Thoracic aorta (tissue), 2 donors: ENCODE measurements at regions not wholly inside any gene's neighbourhood (a gene's known extent, or its start where the extent isn't known, plus 50 kb on each side); places are given as distances from the start of the nearest gene placed in this dataset.
"Not testable (repeated sequence)": the region's sequence is repeated elsewhere in the genome, so short reads cannot be mapped to it uniquely, and the experiment has no call there.

ENCODE experiments used
- ATAC-seq: fragments of 150-250 bp; one replicate; pipeline ENCODE4 v1.8.0; 2017; ENCODE audit warnings: low read depth; ENCODE audit not compliant: insufficient number of reproducible peaks, low FRiP score
- DNase-seq: peaks from one replicate; pipeline ENCODE4 v3.0.0-alpha.2; 2020; ENCODE audit warnings: low spot score
- H3K27ac ChIP-seq, 2 donors: fragments of 200-600 bp; sonication (generic); 1 replicate in 1 of 2; 2 replicates in 1 of 2; pipeline ENCODE4 v1.5.1; 2016; ENCODE audit warnings: mild to moderate bottlenecking in 2 of 2, moderate library complexity in 2 of 2
- H3K27me3 ChIP-seq: fragments of 200-600 bp; sonication (generic); replicated peaks from 2 replicates; pipeline ENCODE4 v1.6.0; 2016; ENCODE audit warnings: mild to moderate bottlenecking; ENCODE audit not compliant: insufficient read depth
- H3K36me3 ChIP-seq: fragments of 200-600 bp; sonication (generic); one replicate; pipeline ENCODE4 v1.5.1; 2016
- H3K4me1 ChIP-seq, 2 donors: fragments of 200-600 bp; sonication (generic); 1 replicate in 1 of 2; 2 replicates in 1 of 2; pipeline versions ENCODE4 v1.5.1 to v1.6.0; 2016; ENCODE audit warnings: low read depth in 2 of 2, mild to moderate bottlenecking in 1 of 2; ENCODE audit not compliant: control insufficient read depth in 1 of 2
- H3K4me3 ChIP-seq: fragments of 200-600 bp; sonication (generic); 2 replicates; pipeline ENCODE4 v1.5.1; 2016; ENCODE audit warnings: mild to moderate bottlenecking
- H3K9me3 ChIP-seq: fragments of 200-600 bp; sonication (generic); 2 replicates; pipeline ENCODE4 v1.5.1; 2016
- CTCF ChIP-seq: fragments of 200-600 bp; sonication (generic); IDR thresholded peaks from one replicate; pipeline ENCODE4 v1.5.1; 2019; ENCODE audit warnings: antibody characterized with exemption

- H3K36me3 ChIP-seq: peaks cover 7% of the 10 kb centered on the region
- no peaks in the 10 kb centered on the region for H3K27me3 ChIP-seq
- no peak overlapping the region for H3K27ac ChIP-seq
- H3K9me3 ChIP-seq: no peaks in the 10 kb centered on the region
- no peak for ATAC-seq
- no peaks in the 10 kb centered on the region for H3K4me1 ChIP-seq
- DNase-seq: no peak
- no peak overlapping the region for H3K4me3 ChIP-seq
- no peak for TF ChIP-seq CTCF
Measured at GRCh38 chr20:28562510-28562898, 2695.0 kb upstream of the DEFB115 start.

- DNase-seq, H3K4me1 ChIP-seq, ATAC-seq, H3K9me3 ChIP-seq, H3K27me3 ChIP-seq, H3K36me3 ChIP-seq, H3K27ac ChIP-seq, H3K4me3 ChIP-seq: not testable (repeated sequence)
Measured at GRCh38 chr20:28562899-28563521, 2694.5 kb upstream of the DEFB115 start.

- not testable (repeated sequence) for H3K4me3 ChIP-seq, H3K36me3 ChIP-seq, DNase-seq, H3K4me1 ChIP-seq, H3K9me3 ChIP-seq, ATAC-seq, H3K27ac ChIP-seq, H3K27me3 ChIP-seq
Measured at GRCh38 chr20:28564024-28564423, 2693.4 kb upstream of the DEFB115 start.

GRCh38 chr20:28564688-28565463, 2692.6 kb upstream of the DEFB115 start:
- not testable (repeated sequence) for H3K9me3 ChIP-seq, DNase-seq, H3K27ac ChIP-seq, H3K27me3 ChIP-seq, H3K4me1 ChIP-seq, H3K36me3 ChIP-seq, ATAC-seq, H3K4me3 ChIP-seq

GRCh38 chr20:28575991-28576390, 2681.5 kb upstream of the DEFB115 start:
- not testable (repeated sequence) for H3K4me1 ChIP-seq, H3K4me3 ChIP-seq, H3K27ac ChIP-seq, ATAC-seq, H3K36me3 ChIP-seq, H3K9me3 ChIP-seq, DNase-seq, H3K27me3 ChIP-seq

- not testable (repeated sequence) for H3K9me3 ChIP-seq, H3K36me3 ChIP-seq, ATAC-seq, H3K4me1 ChIP-seq, H3K4me3 ChIP-seq, H3K27me3 ChIP-seq, H3K27ac ChIP-seq, DNase-seq
Measured at GRCh38 chr20:28591680-28592079, 2665.8 kb upstream of the DEFB115 start.

- not testable (repeated sequence) for H3K4me1 ChIP-seq, H3K36me3 ChIP-seq, H3K27me3 ChIP-seq, H3K27ac ChIP-seq, ATAC-seq, DNase-seq, H3K9me3 ChIP-seq, H3K4me3 ChIP-seq
Measured at GRCh38 chr20:28593383-28593782, 2664.1 kb upstream of the DEFB115 start.

- H3K4me3 ChIP-seq, H3K36me3 ChIP-seq, H3K4me1 ChIP-seq, DNase-seq, H3K9me3 ChIP-seq, H3K27me3 ChIP-seq, ATAC-seq, H3K27ac ChIP-seq: not testable (repeated sequence)
Measured at GRCh38 chr20:28594476-28594875, 2663.0 kb upstream of the DEFB115 start.

GRCh38 chr20:28602006-28602402, 2655.5 kb upstream of the DEFB115 start:
- not testable (repeated sequence) for H3K36me3 ChIP-seq, DNase-seq, H3K27me3 ChIP-seq, H3K4me1 ChIP-seq, ATAC-seq, H3K9me3 ChIP-seq
- H3K27ac ChIP-seq: peak overlapping the region; percentile 25 to 75
- H3K4me3 ChIP-seq: peak overlapping the region; percentile 77
